Erythroblast (primary cell): ENCODE measurements at regions not wholly inside any gene's neighbourhood (a gene's known extent, or its start where the extent isn't known, plus 50 kb on each side); places are given as distances from the start of the nearest gene placed in this dataset.

Experiments used
- GATA1 ChIP-seq: IDR thresholded peaks from 2 replicates; pipeline ENCODE4 v1.6.1; 2011; ENCODE audit warnings: low read depth, mild to moderate bottlenecking, control low read depth, low read length, moderate library complexity
- POLR2A ChIP-seq: IDR thresholded peaks from 2 replicates; pipeline ENCODE4 v1.6.1; 2011; ENCODE audit warnings: mild to moderate bottlenecking, low read length

DNA sequence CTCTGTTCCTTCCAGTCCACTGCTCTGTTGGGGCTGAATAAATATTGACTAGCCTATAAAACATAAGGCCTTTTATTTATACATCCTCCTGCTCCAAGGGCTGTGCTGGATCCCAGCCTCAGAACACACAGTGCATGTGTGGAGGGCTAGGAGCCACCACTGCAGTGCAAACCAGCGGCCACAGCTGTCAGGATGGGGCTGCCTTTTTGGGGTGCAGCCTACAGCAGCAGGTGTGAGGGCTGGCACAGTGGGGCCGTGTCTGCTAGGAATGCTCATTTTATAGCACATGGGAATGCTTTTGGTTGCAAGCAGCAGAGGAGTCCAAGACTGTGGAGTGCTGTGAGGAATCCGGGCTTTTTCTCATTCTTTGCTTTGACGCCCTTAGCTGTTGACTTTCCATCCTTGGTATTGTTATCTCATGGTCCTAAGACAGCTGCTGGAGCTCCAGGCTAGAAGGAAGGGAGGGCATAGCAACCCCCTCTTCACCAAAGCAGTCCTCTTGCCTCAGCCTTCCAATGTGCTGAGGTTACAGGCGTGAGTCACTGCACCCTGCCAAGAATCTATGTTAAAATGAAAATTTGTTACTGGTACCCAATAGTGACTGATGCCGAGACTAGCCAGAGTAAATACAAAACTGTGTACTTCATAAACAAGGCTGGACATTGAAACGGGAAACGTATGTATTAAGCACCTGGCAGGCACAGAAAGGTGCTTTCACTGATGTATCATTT is 334.3 kb upstream of the GATB start:
- TF ChIP-seq POLR2A (no peak), GATA1 (no peak)
